ENCODE measurements at regions not wholly inside any gene's neighbourhood (a gene's known extent, or its start where the extent isn't known, plus 50 kb on each side); places are given as distances from the start of the nearest gene placed in this dataset.

DNA sequence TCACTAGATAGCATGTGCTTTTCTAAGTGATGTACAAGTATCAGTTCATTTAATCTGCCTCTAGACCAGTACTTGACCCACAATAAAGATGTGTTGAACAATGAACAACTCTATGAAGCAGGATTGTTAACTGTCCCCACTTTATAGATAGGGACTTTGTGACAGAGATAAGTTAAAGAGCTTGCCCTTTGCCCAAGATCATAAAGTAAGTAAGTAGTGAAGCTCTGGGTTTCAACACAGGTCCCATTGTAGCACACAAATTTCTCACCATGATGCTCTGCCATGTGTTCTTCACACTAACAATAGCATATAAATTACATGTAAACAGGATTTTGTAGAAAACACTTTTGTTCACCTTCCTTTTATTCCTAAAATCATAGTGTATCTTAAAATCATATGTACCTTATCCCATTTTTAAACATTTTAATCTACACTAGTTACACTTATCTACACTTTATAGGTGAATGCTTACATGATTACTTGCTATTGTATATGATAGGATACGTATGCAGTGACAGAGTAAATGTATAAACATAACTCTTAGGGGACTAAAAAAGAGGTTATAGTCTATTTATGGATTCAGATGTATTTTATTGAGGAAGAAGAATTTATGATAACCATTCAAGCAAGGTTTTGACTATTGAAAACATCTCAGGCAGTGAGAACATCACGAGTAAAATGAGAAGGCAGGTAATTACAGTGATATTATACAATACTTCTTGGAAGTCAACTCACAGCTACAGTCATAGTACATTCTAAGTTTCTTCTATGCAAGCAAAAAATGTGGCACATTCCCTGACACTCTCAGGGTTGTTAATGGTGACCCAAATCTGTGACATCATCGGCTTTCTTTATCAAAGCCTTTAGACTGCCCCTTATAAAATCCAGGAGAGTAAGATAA, 2275.1 kb downstream of the PCDH7 start:
- TF ChIP-seq, protein P1, sequence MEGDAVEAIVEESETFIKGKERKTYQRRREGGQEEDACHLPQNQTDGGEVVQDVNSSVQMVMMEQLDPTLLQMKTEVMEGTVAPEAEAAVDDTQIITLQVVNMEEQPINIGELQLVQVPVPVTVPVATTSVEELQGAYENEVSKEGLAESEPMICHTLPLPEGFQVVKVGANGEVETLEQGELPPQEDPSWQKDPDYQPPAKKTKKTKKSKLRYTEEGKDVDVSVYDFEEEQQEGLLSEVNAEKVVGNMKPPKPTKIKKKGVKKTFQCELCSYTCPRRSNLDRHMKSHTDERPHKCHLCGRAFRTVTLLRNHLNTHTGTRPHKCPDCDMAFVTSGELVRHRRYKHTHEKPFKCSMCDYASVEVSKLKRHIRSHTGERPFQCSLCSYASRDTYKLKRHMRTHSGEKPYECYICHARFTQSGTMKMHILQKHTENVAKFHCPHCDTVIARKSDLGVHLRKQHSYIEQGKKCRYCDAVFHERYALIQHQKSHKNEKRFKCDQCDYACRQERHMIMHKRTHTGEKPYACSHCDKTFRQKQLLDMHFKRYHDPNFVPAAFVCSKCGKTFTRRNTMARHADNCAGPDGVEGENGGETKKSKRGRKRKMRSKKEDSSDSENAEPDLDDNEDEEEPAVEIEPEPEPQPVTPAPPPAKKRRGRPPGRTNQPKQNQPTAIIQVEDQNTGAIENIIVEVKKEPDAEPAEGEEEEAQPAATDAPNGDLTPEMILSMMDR (IDR thresholded peaks at IDR 0.05): no peak
- TF ChIP-seq ZFX (IDR thresholded peaks at IDR 0.05; ENCODE audit: borderline replicate concordance): no peak

All from 22Rv1 (cell line).